ENCODE measurements at regions not wholly inside any gene's neighbourhood (a gene's known extent, or its start where the extent isn't known, plus 50 kb on each side); places are given as distances from the start of the nearest gene placed in this dataset.

DNA sequence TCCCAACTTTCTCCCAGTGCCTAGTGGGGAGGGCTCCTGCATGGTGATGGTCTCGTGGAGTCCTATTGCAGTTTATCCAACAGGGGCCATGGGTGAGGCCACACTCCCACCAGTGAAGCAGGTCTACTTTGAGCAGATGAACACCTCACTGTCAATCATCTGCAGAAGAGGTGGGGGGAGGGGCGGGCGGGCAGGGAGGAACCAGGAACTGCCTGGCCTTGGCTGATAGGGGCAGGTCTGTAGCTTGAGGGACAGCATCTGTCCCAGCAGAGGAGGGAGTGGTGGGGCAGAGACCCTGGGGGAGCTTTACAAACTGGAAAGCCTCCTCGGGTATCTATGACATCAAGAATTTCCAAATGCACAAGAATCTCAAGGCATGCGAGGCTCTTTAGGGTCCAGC lies 58.7 kb upstream of the ZNF423 start:
- Histone ChIP-seq H3K36me3 (ENCODE audit: control insufficient read depth in 2 of 3, insufficient read depth in 3 of 3, low read length in 3 of 3) (no peaks in the 10 kb centered on the region), H3K9ac (ENCODE audit: low read length in 3 of 3) (no peak overlapping the region), H3K27me3 (ENCODE audit: control insufficient read depth, insufficient read depth, low read length) (no peaks in the 10 kb centered on the region), H3K9me3 (ENCODE audit: control insufficient read depth in 2 of 3, insufficient read depth in 1 of 3, low read length in 3 of 3) (no peaks in the 10 kb centered on the region), H3K4me3 (ENCODE audit: low read length in 3 of 3) (no peak overlapping the region), H3K4me1 (ENCODE audit: control insufficient read depth in 2 of 3, insufficient read depth in 2 of 3, low read depth in 1 of 3, low read length in 3 of 3) (no peaks in the 10 kb centered on the region), H3K27ac (ENCODE audit: low read depth in 2 of 2, low read length in 2 of 2) (no peak overlapping the region)
- intact Hi-C loops (cut with DNase I), result no loop called here
- TF ChIP-seq, protein P1, sequence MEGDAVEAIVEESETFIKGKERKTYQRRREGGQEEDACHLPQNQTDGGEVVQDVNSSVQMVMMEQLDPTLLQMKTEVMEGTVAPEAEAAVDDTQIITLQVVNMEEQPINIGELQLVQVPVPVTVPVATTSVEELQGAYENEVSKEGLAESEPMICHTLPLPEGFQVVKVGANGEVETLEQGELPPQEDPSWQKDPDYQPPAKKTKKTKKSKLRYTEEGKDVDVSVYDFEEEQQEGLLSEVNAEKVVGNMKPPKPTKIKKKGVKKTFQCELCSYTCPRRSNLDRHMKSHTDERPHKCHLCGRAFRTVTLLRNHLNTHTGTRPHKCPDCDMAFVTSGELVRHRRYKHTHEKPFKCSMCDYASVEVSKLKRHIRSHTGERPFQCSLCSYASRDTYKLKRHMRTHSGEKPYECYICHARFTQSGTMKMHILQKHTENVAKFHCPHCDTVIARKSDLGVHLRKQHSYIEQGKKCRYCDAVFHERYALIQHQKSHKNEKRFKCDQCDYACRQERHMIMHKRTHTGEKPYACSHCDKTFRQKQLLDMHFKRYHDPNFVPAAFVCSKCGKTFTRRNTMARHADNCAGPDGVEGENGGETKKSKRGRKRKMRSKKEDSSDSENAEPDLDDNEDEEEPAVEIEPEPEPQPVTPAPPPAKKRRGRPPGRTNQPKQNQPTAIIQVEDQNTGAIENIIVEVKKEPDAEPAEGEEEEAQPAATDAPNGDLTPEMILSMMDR (IDR thresholded peaks at IDR 0.05; ENCODE audit: borderline replicate concordance, extremely low read depth, insufficient read depth), result no peak
- FAIRE-seq, result no peak
- no peak for DNase-seq

DNA sequence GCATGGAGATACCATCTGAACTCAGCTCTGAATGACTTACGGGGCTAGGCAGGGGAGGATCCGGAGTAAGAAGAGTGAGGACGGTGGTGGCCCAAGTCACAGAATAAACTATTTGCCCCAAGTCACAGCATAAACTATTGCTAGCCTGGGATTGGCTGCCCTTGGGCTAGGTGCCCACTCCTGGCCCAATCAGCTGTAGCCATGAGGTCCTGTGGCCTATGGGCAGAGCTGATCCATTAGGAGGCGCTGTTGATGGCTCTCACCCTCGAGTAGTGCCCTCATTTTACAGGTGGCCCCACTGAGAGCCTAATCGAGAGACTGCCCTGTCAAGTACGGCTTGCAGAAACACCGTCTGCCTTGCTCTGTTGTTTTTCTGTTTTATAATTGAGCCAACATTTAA lies 62.3 kb upstream of the ZNF423 start:
- Histone ChIP-seq H3K4me3 (ENCODE audit: low read length in 3 of 3) (no peak overlapping the region), H3K9ac (ENCODE audit: low read length in 3 of 3) (no peak overlapping the region), H3K4me1 (ENCODE audit: control insufficient read depth in 2 of 3, insufficient read depth in 2 of 3, low read depth in 1 of 3, low read length in 3 of 3) (no peaks in the 10 kb centered on the region), H3K9me3 (ENCODE audit: control insufficient read depth in 2 of 3, insufficient read depth in 1 of 3, low read length in 3 of 3) (no peaks in the 10 kb centered on the region), H3K27me3 (ENCODE audit: control insufficient read depth, insufficient read depth, low read length) (no peaks in the 10 kb centered on the region), H3K27ac (ENCODE audit: low read depth in 2 of 2, low read length in 2 of 2) (no peak overlapping the region), H3K36me3 (ENCODE audit: control insufficient read depth in 2 of 3, insufficient read depth in 3 of 3, low read length in 3 of 3) (no peaks in the 10 kb centered on the region)
- intact Hi-C loops (cut with DNase I), result no loop called here
- FAIRE-seq (no peak), DNase-seq (no peak)
- TF ChIP-seq, protein P1 (IDR thresholded peaks at IDR 0.05; ENCODE audit: borderline replicate concordance, extremely low read depth, insufficient read depth), result no peak

DNA sequence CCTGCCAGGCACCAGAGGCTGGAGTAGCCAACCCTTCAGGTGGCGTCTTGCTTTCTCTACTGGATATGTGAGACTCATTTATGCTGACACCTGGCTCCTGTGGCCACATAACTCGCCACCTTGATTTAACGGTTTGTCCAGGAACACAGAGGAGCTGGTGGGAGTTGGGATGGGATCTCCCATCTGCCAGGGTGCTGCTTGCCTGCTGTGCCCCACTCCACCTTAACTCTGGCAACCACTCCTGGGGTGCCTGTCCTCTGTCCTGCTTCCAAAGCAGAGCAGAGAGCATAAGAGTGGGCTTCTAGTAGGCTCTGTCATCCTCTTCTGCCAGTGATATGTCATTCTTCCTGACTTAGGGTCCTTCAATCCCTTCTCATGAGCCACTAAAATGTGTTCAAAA lies 63.4 kb upstream of the ZNF423 start:
- Histone ChIP-seq H3K27ac (ENCODE audit: low read depth in 2 of 2, low read length in 2 of 2) (no peak overlapping the region), H3K4me1 (ENCODE audit: control insufficient read depth in 2 of 3, insufficient read depth in 2 of 3, low read depth in 1 of 3, low read length in 3 of 3) (no peaks in the 10 kb centered on the region), H3K36me3 (ENCODE audit: control insufficient read depth in 2 of 3, insufficient read depth in 3 of 3, low read length in 3 of 3) (no peaks in the 10 kb centered on the region), H3K9ac (ENCODE audit: low read length in 3 of 3) (no peak overlapping the region), H3K4me3 (ENCODE audit: low read length in 3 of 3) (no peak overlapping the region), H3K9me3 (ENCODE audit: control insufficient read depth in 2 of 3, insufficient read depth in 1 of 3, low read length in 3 of 3) (no peaks in the 10 kb centered on the region), H3K27me3 (ENCODE audit: control insufficient read depth, insufficient read depth, low read length) (no peaks in the 10 kb centered on the region)
- FAIRE-seq, result no peak
- TF ChIP-seq, protein P1 (IDR thresholded peaks at IDR 0.05; ENCODE audit: borderline replicate concordance, extremely low read depth, insufficient read depth), result no peak
- DNase-seq, result no peak
- intact Hi-C loops (cut with DNase I), result no loop called here

DNA sequence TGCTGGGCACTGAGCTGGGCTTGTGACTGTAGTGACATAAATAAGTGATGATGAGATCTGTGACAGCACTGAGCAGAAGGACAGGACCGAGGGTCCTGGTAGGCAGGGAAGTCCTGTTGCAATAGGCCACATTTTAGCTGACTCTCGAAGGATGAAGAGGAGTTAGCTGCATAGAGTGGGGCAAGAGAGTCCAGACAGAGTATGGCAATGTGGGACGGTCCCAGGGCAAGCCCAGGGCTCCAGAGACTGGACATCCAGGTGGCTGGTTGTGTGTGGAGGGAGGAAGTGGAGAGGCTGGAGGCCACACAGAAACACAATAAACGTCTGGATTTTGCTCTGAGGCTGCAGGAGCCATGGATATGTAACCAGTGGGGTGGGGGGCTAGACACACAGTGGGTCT lies 64.5 kb upstream of the ZNF423 start:
- Histone ChIP-seq H3K36me3 (ENCODE audit: control insufficient read depth in 2 of 3, insufficient read depth in 3 of 3, low read length in 3 of 3) (no peaks in the 10 kb centered on the region), H3K4me3 (ENCODE audit: low read length in 3 of 3) (no peak overlapping the region), H3K27ac (ENCODE audit: low read depth in 2 of 2, low read length in 2 of 2) (no peak overlapping the region), H3K4me1 (ENCODE audit: control insufficient read depth in 2 of 3, insufficient read depth in 2 of 3, low read depth in 1 of 3, low read length in 3 of 3) (no peaks in the 10 kb centered on the region), H3K9ac (ENCODE audit: low read length in 3 of 3) (no peak overlapping the region), H3K9me3 (ENCODE audit: control insufficient read depth in 2 of 3, insufficient read depth in 1 of 3, low read length in 3 of 3) (no peaks in the 10 kb centered on the region), H3K27me3 (ENCODE audit: control insufficient read depth, insufficient read depth, low read length) (no peaks in the 10 kb centered on the region)
- intact Hi-C loops (cut with DNase I), result loop anchor here (10.0 kb wide), 1 partner anchor 506 kb away; no protein-coding TSS in a partner anchor
- DNase-seq (no peak), FAIRE-seq (no peak)
- TF ChIP-seq, protein P1 (IDR thresholded peaks at IDR 0.05; ENCODE audit: borderline replicate concordance, extremely low read depth, insufficient read depth), result no peak

Data from kidney (tissue), 13 donors.